ENCODE measurements at regions not wholly inside any gene's neighbourhood (a gene's known extent, or its start where the extent isn't known, plus 50 kb on each side); places are given as distances from the start of the nearest gene placed in this dataset.

DNA sequence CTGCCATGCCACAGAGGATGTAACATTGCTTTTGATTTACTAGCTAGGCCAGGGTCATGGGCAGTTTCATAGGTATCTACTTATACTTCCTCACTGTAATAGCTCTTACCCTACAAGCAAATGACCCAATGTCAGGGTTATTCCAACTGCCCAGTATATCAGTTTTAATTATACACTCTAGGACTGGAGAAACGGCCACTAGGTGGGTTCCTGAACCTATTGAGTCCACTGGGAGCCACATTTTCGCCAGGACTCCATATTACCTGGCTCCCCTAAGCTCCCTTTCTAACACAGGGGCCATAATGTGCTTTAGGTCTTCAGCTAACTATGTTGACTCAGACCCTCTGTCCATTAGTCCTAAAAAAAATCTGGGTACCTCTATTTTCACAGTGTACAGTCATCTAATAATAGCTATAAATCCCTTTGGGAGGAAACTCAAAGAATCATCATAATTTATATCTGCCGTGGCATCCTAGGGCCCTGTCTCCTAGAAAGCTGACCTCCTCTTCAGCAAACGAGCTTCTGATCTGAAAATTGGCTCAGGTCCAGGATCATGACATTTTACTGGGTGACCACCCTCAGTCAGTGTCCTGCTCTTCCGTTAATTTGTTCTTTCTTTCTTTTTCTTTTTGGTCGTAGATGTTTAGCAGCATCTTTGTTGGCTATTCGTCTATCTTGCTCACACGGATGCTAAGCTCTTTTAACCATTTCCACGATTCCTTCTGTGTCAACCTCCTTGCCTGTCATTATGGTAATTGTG is 244.3 kb downstream of the FAM76B start:
- TF ChIP-seq, protein P1, sequence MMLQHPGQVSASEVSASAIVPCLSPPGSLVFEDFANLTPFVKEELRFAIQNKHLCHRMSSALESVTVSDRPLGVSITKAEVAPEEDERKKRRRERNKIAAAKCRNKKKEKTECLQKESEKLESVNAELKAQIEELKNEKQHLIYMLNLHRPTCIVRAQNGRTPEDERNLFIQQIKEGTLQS (IDR thresholded peaks at IDR 0.05; ENCODE audit: insufficient read depth, low read depth, low read length) = no peak
- TF ChIP-seq POLR2A (IDR thresholded peaks at IDR 0.05; ENCODE audit: control extremely low read depth in 1 of 2, low read depth in 2 of 2, low read length in 2 of 2) (no peak), POLR2AphosphoS5 (IDR thresholded peaks at IDR 0.05; ENCODE audit: low read depth, low read length) (no peak), MAFK (IDR thresholded peaks at IDR 0.05; ENCODE audit: low read depth, low read length) (no peak), CBX8 (IDR thresholded peaks at IDR 0.05; ENCODE audit: borderline replicate concordance, low read depth, low read length) (no peak), EZH2 (IDR thresholded peaks at IDR 0.05; ENCODE audit: low read depth, low read length, severe bottlenecking) (no peak)
- TF ChIP-seq, protein P2, sequence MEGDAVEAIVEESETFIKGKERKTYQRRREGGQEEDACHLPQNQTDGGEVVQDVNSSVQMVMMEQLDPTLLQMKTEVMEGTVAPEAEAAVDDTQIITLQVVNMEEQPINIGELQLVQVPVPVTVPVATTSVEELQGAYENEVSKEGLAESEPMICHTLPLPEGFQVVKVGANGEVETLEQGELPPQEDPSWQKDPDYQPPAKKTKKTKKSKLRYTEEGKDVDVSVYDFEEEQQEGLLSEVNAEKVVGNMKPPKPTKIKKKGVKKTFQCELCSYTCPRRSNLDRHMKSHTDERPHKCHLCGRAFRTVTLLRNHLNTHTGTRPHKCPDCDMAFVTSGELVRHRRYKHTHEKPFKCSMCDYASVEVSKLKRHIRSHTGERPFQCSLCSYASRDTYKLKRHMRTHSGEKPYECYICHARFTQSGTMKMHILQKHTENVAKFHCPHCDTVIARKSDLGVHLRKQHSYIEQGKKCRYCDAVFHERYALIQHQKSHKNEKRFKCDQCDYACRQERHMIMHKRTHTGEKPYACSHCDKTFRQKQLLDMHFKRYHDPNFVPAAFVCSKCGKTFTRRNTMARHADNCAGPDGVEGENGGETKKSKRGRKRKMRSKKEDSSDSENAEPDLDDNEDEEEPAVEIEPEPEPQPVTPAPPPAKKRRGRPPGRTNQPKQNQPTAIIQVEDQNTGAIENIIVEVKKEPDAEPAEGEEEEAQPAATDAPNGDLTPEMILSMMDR (IDR thresholded peaks at IDR 0.05; ENCODE audit: control extremely low read depth in 1 of 3, insufficient read depth in 1 of 3, low read depth in 1 of 3, low read length in 3 of 3) = peak in 2 of 3 experiments; percentile 20 to 34; a peak in 2 of 4 replicates
